Body of pancreas (tissue), 4 donors: ENCODE measurements at regions not wholly inside any gene's neighbourhood (a gene's known extent, or its start where the extent isn't known, plus 50 kb on each side); places are given as distances from the start of the nearest gene placed in this dataset. TPM values are rescaled to one million over a fixed set of nuclear protein-coding genes. Genes with fewer than 3 reads are reported as not detected.

Source experiments
- ATAC-seq: fragments of 150-250 bp; one replicate; pipeline ENCODE4 v1.9.1; 2016
- DNase-seq, 4 donors: peaks; one replicate each; pipeline ENCODE4 v3.0.0-alpha.2; 2019
- H3K27ac ChIP-seq, 4 donors: fragments of 200-600 bp; sonication (generic); 1 replicate in 3 of 4; 2 replicates in 1 of 4; pipeline versions ENCODE4 v1.5.1 to v1.6.1; 2016 to 2019; ENCODE audit warnings: mild to moderate bottlenecking in 1 of 4, mixed read lengths in 1 of 4, moderate library complexity in 1 of 4
- H3K27me3 ChIP-seq, 2 donors: fragments of 200-600 bp; sonication (generic); one replicate each; pipeline ENCODE4 v1.6.0; 2016; ENCODE audit warnings: mild to moderate bottlenecking in 1 of 2
- H3K36me3 ChIP-seq, 2 donors: fragments of 200-600 bp; sonication (generic); replicated peaks in 1 of 2; 2 replicates each; pipeline ENCODE4 v1.5.1; 2016; ENCODE audit warnings: low read depth in 2 of 2; ENCODE audit not compliant: insufficient read depth in 1 of 2
- H3K4me1 ChIP-seq: fragments of 200-600 bp; sonication (generic); one replicate; pipeline ENCODE4 v1.6.0; 2016
- H3K4me3 ChIP-seq, 2 donors: fragments of 200-600 bp; sonication (generic); 1 replicate in 1 of 2; 2 replicates in 1 of 2; pipeline ENCODE4 v1.5.1; 2016 to 2019
- H3K9me3 ChIP-seq, 3 donors: fragments of 200-600 bp; sonication (generic); 1 replicate in 2 of 3; 2 replicates in 1 of 3; pipeline ENCODE4 v1.5.1; 2016
- CTCF ChIP-seq, 7 experiments: fragments of 450-650 bp in 4 of 7; fragments of 200-600 bp in 3 of 7; sonication (generic) in 3 of 7; IDR thresholded peaks; one replicate each; pipeline ENCODE4 v1.5.1; 2016 to 2019; ENCODE audit warnings: antibody characterized with exemption in 7 of 7
- POLR2A ChIP-seq, 3 donors: fragments of 450-650 bp; IDR thresholded peaks; one replicate each; pipeline ENCODE4 v1.6.1; 2016; ENCODE audit warnings: antibody characterized with exemption in 3 of 3, mild to moderate bottlenecking in 2 of 3
- WGBS, 2 donors: methylation state at CpG; one replicate each; pipeline ENCODE4 v1.1.5; 2017; 5-methylcytosine and 5-hydroxymethylcytosine counted together
- intact Hi-C: fragments of 100-400 bp; cut with DNase I; formaldehyde crosslinking; loops from one replicate; pipeline ENCODE4 v1.15.1; 2023
- small RNA-seq: library from RNA; depleted of rRNA; stranded (forward); fragments of <200 nt; gene quantifications from one replicate; pipeline ENCODE3, GENCODE V24; 2016

- H3K27me3 ChIP-seq: no peaks in the 10 kb centered on the region
- no peak overlapping the region for H3K27ac ChIP-seq
- WGBS, 2 donors: 90 to 93% methylated on average over 2 of the region's 2 CpGs
- ATAC-seq: no peak
- peaks cover 33% of the 10 kb centered on the region for H3K4me1 ChIP-seq
- TF ChIP-seq CTCF (IDR thresholded peaks at IDR 0.05) (no peak), POLR2A (IDR thresholded peaks at IDR 0.05) (no peak)
- intact Hi-C loops: no loop called here
- H3K9me3 ChIP-seq: no peaks in the 10 kb centered on the region
- H3K4me3 ChIP-seq: no peak overlapping the region
- H3K36me3 ChIP-seq: no peaks in the 10 kb centered on the region
- no peak for DNase-seq
Observed at GRCh38 chr16:72222503-72222902, 50.5 kb upstream of the PMFBP1 start.

Small RNA genes in the stretch of these regions (small RNA-seq; reads per million reads assigned to genes)
- gene RF00026: not detected
- not detected for gene RNU7-90P
